GM12878 (cell line): ENCODE measurements at regions not wholly inside any gene's neighbourhood (a gene's known extent, or its start where the extent isn't known, plus 50 kb on each side); places are given as distances from the start of the nearest gene placed in this dataset.

Experiments used
- EP300 ChIP-seq, 2 experiments: fragments of 150-350 bp in 1 of 2; IDR thresholded peaks; 2 replicates each; pipeline ENCODE4 v1.6.1; 2011 to 2012; ENCODE audit warnings: low read depth in 2 of 2, low read length in 2 of 2, borderline replicate concordance in 1 of 2, improper control_type of control experiment in 1 of 2, inconsistent platforms in 1 of 2; ENCODE audit not compliant: control insufficient read depth in 1 of 2
- JUND ChIP-seq: IDR thresholded peaks from 2 replicates; pipeline ENCODE4 v1.6.1; 2012; ENCODE audit warnings: low read depth, mild to moderate bottlenecking, low read length, improper control_type of control experiment, moderate library complexity
- PML ChIP-seq: IDR thresholded peaks from 2 replicates; pipeline ENCODE4 v1.6.1; 2012; ENCODE audit warnings: low read length, inconsistent platforms
- POLR2A ChIP-seq: IDR thresholded peaks from 2 replicates; pipeline ENCODE4 v1.6.1; 2011; ENCODE audit warnings: low read depth, mild to moderate bottlenecking, low read length
- POLR2AphosphoS5 ChIP-seq: IDR thresholded peaks from 2 replicates; pipeline ENCODE4 v1.6.1; 2011; ENCODE audit warnings: mild to moderate bottlenecking, low read length, inconsistent platforms
- SMAD1 ChIP-seq: fragments of 450-650 bp; IDR thresholded peaks from 2 replicates; pipeline ENCODE4 v1.6.1; 2018; ENCODE audit warnings: mild to moderate bottlenecking, low read depth; ENCODE audit not compliant: partially characterized antibody
- TCF12 ChIP-seq: IDR thresholded peaks from 2 replicates; pipeline ENCODE4 v1.6.1; 2011; ENCODE audit warnings: low read depth, mild to moderate bottlenecking, low read length
- TF ChIP-seq, protein P1 (sequence below), 3 experiments: IDR thresholded peaks in 2 of 3; conservative IDR thresholded peaks in 1 of 3; 2 replicates each; pipeline ENCODE4 v1.5.1; 2011; ENCODE audit warnings: low read depth in 3 of 3, low read length in 3 of 3, mild to moderate bottlenecking in 3 of 3, control low read depth in 2 of 3, moderate library complexity in 2 of 3, inconsistent platforms in 1 of 3, mixed read lengths in 1 of 3; ENCODE audit not compliant: control insufficient read depth in 2 of 3, insufficient read depth in 1 of 3; ENCODE audit errors: extremely low read depth in 1 of 3

DNA sequence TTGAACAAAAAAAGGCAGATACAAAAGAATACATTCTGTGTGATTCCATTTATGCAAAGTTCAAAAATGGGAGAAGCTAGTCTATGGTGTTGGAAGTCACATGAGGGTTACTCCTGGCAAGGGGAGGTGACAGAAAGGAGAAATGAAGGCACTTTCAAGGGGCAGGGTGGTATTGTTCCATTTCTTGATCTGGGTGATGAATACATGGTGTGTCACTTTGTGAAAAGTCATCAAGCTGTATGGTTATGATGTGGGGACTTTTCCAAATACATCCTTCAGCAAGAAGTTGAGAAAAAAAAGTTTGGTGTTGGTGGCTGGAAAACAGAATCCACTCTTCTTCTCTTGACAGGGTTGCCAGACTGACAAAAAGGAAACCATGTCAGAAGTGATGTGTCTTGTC, 60.6 kb upstream of the MDGA1 start:
- no peak for TF ChIP-seq EP300 (IDR thresholded peaks at IDR 0.05; ENCODE audit: borderline replicate concordance in 1 of 2, control insufficient read depth in 1 of 2, low read depth in 2 of 2, low read length in 2 of 2)
- TF ChIP-seq SMAD1 = no peak
- TF ChIP-seq JUND = no peak
- no peak for TF ChIP-seq POLR2A
- TF ChIP-seq PML = no peak
- TF ChIP-seq, protein P1, sequence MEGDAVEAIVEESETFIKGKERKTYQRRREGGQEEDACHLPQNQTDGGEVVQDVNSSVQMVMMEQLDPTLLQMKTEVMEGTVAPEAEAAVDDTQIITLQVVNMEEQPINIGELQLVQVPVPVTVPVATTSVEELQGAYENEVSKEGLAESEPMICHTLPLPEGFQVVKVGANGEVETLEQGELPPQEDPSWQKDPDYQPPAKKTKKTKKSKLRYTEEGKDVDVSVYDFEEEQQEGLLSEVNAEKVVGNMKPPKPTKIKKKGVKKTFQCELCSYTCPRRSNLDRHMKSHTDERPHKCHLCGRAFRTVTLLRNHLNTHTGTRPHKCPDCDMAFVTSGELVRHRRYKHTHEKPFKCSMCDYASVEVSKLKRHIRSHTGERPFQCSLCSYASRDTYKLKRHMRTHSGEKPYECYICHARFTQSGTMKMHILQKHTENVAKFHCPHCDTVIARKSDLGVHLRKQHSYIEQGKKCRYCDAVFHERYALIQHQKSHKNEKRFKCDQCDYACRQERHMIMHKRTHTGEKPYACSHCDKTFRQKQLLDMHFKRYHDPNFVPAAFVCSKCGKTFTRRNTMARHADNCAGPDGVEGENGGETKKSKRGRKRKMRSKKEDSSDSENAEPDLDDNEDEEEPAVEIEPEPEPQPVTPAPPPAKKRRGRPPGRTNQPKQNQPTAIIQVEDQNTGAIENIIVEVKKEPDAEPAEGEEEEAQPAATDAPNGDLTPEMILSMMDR (IDR thresholded peaks at IDR 0.05 in 2 of 3, conservative IDR thresholded peaks at IDR 0.05 in 1 of 3; ENCODE audit: control insufficient read depth in 2 of 3, extremely low read depth in 1 of 3, insufficient read depth in 1 of 3, low read depth in 3 of 3, low read length in 3 of 3) = no peak
- no peak for TF ChIP-seq TCF12
- TF ChIP-seq POLR2AphosphoS5 = no peak
